GM13977 (cell line): ENCODE measurements at regions not wholly inside any gene's neighbourhood (a gene's known extent, or its start where the extent isn't known, plus 50 kb on each side); places are given as distances from the start of the nearest gene placed in this dataset.
"Not testable (repeated sequence)": the region's sequence is repeated elsewhere in the genome, so short reads cannot be mapped to it uniquely, and the experiment has no call there.

Source experiments
- DNase-seq: peaks from one replicate; pipeline ENCODE4 v3.0.0; 2012; ENCODE audit warnings: low spot score
- CTCF ChIP-seq: IDR thresholded peaks from 2 replicates; pipeline ENCODE4 v1.5.1; 2012; ENCODE audit warnings: mild to moderate bottlenecking, control low read depth; ENCODE audit not compliant: insufficient read depth; ENCODE audit errors: extremely low read depth, missing control alignments
- in situ Hi-C: fragments of 300-500 bp; cut with MboI; formaldehyde crosslinking; loops from one replicate; pipeline ENCODE4 v1.12.0; 2022; ENCODE audit warnings: low sequenced_read_pairs, low pct_unique_long_range_greater_than_20kb, mixed read lengths, inconsistent platforms; ENCODE audit not compliant: unreplicated experiment

- in situ Hi-C loops = no loop called here
- DNase-seq = peak; percentile 54
- peak; percentile 63 for TF ChIP-seq CTCF
Observed at GRCh38 chrX:65451663-65452062, 82.9 kb downstream of the LAS1L start.

GRCh38 chrX:65420154-65420553 lies 114.4 kb downstream of the LAS1L start:
- in situ Hi-C loops = no loop called here
- DNase-seq = no peak
- no peak for TF ChIP-seq CTCF

- in situ Hi-C loops, DNase-seq: not testable (repeated sequence)
Observed at GRCh38 chrX:65407662-65408061, 126.9 kb downstream of the LAS1L start.

GRCh38 chrX:65407157-65407626 lies 127.4 kb downstream of the LAS1L start:
- in situ Hi-C loops = no loop called here
- TF ChIP-seq CTCF = no peak
- no peak for DNase-seq

- DNase-seq = peak; percentile 23
- no peak for TF ChIP-seq CTCF
- in situ Hi-C loops = no loop called here
Observed at GRCh38 chrX:65406532-65406931, 128.1 kb downstream of the LAS1L start.

GRCh38 chrX:65392284-65392683 lies 142.3 kb downstream of the LAS1L start:
- DNase-seq = no peak
- no peak for TF ChIP-seq CTCF
- in situ Hi-C loops = no loop called here

- in situ Hi-C loops, DNase-seq: not testable (repeated sequence)
Observed at GRCh38 chrX:65389120-65389519, 145.5 kb downstream of the LAS1L start.
